ENCODE measurements at regions not wholly inside any gene's neighbourhood (a gene's known extent, or its start where the extent isn't known, plus 50 kb on each side); places are given as distances from the start of the nearest gene placed in this dataset.

DNA sequence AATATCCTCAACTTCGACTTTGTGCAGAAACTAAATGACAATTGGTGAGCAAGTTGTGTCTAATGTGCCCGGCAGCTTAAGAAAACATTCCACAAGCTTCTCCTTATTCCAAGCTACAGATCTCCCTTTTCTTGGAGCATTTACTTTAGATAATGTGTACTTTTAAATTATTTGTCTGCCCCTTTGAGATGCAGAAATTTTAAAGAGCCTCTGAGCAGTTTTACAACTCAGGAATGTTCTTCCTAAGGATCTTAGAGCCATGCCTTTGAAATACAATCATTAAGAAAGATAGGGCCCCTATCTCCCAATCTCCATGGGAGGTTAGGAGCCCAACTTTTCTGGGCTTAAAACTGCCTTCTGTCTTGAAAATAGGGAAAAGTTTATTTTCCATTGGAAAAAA lies 723.7 kb upstream of the COX7C start:
- Histone ChIP-seq H3K27ac (no peak overlapping the region), H3K36me3 (no peaks in the 10 kb centered on the region), H3K9me3 (no peaks in the 10 kb centered on the region), H3K4me3 (no peak overlapping the region), H3K4me1 (no peaks in the 10 kb centered on the region), H3K27me3 (no peaks in the 10 kb centered on the region)
- WGBS, 2 donors: 47 to 60% methylated on average over 2 of the region's 2 CpGs
- DNase-seq: no peak
- TF ChIP-seq CTCF (IDR thresholded peaks at IDR 0.05) (no peak), EP300 (IDR thresholded peaks at IDR 0.05) (no peak)
- no peak for ATAC-seq (ENCODE audit: low FRiP score in 2 of 2)

DNA sequence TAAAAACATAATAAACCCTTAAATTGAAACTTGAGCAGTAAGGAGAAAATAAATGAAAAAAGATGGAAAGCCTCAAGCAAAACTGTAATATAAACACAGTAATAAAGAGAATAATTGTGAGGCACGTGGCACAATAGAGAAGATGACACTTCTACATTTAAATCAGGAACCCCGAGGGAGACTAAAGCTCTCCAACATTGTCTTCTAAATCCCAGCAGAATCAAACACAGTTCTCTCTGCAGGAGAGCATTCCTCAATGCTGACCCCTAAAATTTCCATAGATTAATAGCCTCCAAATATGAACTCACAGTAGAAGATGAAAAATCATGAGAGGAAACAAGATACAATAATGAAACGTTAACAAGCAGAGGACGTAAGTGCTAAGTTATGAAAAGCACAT lies 721.2 kb upstream of the COX7C start:
- Histone ChIP-seq H3K9me3 (no peaks in the 10 kb centered on the region), H3K36me3 (no peaks in the 10 kb centered on the region), H3K4me3 (no peak overlapping the region), H3K27me3 (no peaks in the 10 kb centered on the region), H3K4me1 (no peaks in the 10 kb centered on the region), H3K27ac (no peak overlapping the region)
- TF ChIP-seq EP300 (IDR thresholded peaks at IDR 0.05): no peak
- TF ChIP-seq CTCF (IDR thresholded peaks at IDR 0.05): no peak
- no peak for TF ChIP-seq POLR2A (IDR thresholded peaks at IDR 0.05)
- no peak for TF ChIP-seq POLR2AphosphoS5 (IDR thresholded peaks at IDR 0.05)
- DNase-seq (no peak), ATAC-seq (ENCODE audit: low FRiP score in 2 of 2) (no peak)
- WGBS, 2 donors: 39 to 52% methylated on average over 4 of the region's 4 CpGs

DNA sequence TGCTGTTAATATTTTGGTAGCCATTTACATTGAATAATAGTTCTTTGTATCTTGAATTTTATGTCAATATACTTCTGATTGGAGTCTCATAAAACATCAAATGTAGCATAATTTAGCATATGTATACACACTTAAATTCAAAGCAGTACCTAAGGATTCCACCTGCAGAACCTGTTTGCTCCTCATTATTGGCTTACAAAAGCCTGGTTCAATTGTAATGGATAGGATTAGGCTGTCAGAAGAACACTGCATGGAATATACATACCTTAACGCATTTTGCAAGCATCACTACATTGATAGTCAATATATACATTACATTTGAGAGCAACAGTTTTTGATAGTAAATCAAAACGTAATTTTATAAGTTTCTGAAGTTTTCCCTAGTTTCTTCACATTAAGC lies 711.3 kb upstream of the COX7C start:
- no peak overlapping the region for H3K4me3 ChIP-seq
- no peak for ATAC-seq (ENCODE audit: low FRiP score in 2 of 2)
- H3K27me3 ChIP-seq: no peaks in the 10 kb centered on the region
- H3K4me1 ChIP-seq: no peaks in the 10 kb centered on the region
- no peaks in the 10 kb centered on the region for H3K9me3 ChIP-seq
- DNase-seq: no peak
- H3K36me3 ChIP-seq: no peaks in the 10 kb centered on the region
- WGBS, 2 donors: 36 to 48% methylated on average over 2 of the region's 2 CpGs
- TF ChIP-seq POLR2A (IDR thresholded peaks at IDR 0.05) (no peak), POLR2AphosphoS5 (IDR thresholded peaks at IDR 0.05) (no peak), EP300 (IDR thresholded peaks at IDR 0.05) (no peak), CTCF (IDR thresholded peaks at IDR 0.05) (no peak)
- H3K27ac ChIP-seq: no peak overlapping the region

DNA sequence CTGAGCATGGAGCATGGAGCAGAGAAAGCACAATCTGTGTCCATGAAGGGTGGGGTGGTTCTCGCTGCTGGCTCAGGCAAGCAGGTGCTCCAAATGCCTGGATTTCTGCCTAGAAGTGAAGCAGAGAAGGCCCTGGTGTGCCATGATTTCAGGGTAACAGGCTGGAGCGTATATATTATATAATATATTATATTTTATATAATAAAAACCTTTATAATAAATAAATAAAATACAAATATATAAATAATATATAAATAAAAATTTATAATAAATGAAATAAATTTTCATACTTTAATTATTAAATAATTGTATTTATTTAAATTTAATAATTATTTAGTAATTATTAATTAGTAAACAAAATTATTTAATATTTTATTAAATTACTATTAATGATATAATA lies 707.4 kb upstream of the COX7C start:
- TF ChIP-seq POLR2AphosphoS5 (IDR thresholded peaks at IDR 0.05) (no peak), CTCF (IDR thresholded peaks at IDR 0.05) (no peak), POLR2A (IDR thresholded peaks at IDR 0.05) (no peak), EP300 (IDR thresholded peaks at IDR 0.05) (no peak)
- 95 to 97% methylated on average over 2 of the region's 2 CpGs for WGBS, 2 donors
- no peaks in the 10 kb centered on the region for H3K36me3 ChIP-seq
- H3K27ac ChIP-seq: no peak overlapping the region
- DNase-seq (no peak), ATAC-seq (ENCODE audit: low FRiP score in 2 of 2) (no peak)
- no peaks in the 10 kb centered on the region for H3K27me3 ChIP-seq
- H3K4me1 ChIP-seq: no peaks in the 10 kb centered on the region
- H3K9me3 ChIP-seq: no peaks in the 10 kb centered on the region
- H3K4me3 ChIP-seq: no peak overlapping the region

GRCh38 chr5:85920984-85921383 lies 696.8 kb upstream of the COX7C start:
- no peaks in the 10 kb centered on the region for H3K36me3 ChIP-seq
- no peaks in the 10 kb centered on the region for H3K4me1 ChIP-seq
- H3K27me3 ChIP-seq: no peaks in the 10 kb centered on the region
- no peak overlapping the region for H3K27ac ChIP-seq
- DNase-seq: no peak
- peaks cover 0 to 9% (median 3%) of the 10 kb centered on the region in 4 donors for H3K9me3 ChIP-seq
- H3K4me3 ChIP-seq: no peak overlapping the region
- ATAC-seq (ENCODE audit: low FRiP score in 2 of 2): no peak
- WGBS, 2 donors: 85% methylated on average over 4 of the region's 4 CpGs
- TF ChIP-seq POLR2A (IDR thresholded peaks at IDR 0.05) (no peak), POLR2AphosphoS5 (IDR thresholded peaks at IDR 0.05) (no peak), EP300 (IDR thresholded peaks at IDR 0.05) (no peak), CTCF (IDR thresholded peaks at IDR 0.05) (no peak)

Measured in upper lobe of left lung (tissue), 6 donors.